Activated CD4-positive, alpha-beta T cell treated with anti-CD3 and anti-CD28 coated beads for 4 hours (primary cell): ENCODE measurements at regions not wholly inside any gene's neighbourhood (a gene's known extent, or its start where the extent isn't known, plus 50 kb on each side); places are given as distances from the start of the nearest gene placed in this dataset.
"Not testable (repeated sequence)": the region's sequence is repeated elsewhere in the genome, so short reads cannot be mapped to it uniquely, and the experiment has no call there.

Experiments used
- DNase-seq, 2 donors: peaks; one replicate each; pipeline ENCODE4 v3.0.0-alpha.2; 2020

DNA sequence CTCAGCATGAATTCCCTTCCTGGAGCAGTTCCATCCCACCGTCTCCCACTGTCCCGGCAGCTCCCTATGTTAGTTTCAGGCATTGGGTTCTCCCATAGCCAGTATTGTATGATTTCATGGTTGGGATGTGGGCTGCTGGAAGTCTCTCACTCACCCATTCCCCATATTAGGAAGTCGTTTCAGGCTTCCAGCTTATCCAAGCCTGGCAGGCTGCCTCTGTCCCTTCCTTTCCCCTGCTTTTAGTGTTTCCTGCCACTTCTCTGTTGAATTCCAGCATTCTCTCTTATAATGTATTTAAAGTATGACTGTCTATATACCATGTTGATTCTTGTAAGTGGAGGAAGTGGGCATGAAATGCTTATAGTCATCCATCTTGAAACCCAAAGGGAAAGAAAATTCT is 309.7 kb upstream of the RBMS3 start:
- no peak for DNase-seq

DNA sequence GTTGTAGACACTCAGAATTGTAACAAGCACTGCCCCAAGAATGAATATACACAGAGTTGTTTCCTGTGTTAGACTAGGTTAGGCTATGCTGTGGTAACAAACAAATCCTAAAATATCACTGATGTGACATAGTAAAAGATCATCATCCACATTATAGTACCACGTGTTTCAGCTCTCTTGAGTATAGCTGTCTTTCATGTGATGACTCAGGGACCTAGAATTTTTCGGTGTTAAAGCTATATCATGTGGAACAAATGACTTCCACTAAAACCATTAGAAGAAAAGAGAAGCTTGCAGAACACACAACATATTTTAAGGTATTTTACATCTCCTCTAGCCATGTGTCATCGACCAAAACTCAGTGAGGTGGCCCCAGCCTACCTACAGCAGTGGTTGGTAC is 307.9 kb upstream of the RBMS3 start:
- DNase-seq, result no peak

DNA sequence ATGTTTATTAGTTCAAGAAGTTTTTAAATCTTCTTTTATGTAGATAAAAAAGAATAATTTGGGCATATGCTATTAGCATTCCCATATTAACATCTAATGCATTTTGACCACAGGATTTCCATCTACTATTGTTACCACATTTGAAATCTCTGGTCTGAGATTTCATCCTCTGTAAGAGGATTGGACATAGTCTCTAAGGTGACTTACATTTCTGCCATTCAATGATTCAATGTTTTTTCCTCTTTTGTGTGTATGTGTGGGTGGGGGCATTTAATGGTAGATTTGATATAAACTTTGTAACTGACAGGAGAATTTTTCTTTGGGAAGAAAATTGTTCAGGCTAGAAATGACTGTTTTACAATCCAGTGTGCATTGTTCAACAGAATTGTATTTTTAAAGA is 307.3 kb upstream of the RBMS3 start:
- DNase-seq, result no peak

DNA sequence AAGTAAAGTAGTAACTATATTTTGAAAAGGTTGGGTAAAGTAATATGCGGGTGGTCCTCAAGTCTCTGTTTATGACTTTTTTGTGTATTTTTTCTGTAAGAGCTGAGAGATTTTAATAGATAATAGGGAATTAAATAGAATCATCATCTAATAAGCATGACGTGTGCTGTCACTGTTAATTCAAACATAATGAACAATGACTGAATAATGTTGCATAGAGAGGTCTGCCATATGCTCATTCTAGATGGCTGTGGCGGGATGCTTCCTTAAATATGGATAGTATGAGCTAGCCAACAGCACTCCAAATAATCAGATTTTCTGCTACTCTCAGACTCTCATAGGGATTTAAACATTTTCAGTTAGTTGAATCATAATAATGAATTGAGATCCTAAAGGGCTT is 302.8 kb upstream of the RBMS3 start:
- no peak for DNase-seq

DNA sequence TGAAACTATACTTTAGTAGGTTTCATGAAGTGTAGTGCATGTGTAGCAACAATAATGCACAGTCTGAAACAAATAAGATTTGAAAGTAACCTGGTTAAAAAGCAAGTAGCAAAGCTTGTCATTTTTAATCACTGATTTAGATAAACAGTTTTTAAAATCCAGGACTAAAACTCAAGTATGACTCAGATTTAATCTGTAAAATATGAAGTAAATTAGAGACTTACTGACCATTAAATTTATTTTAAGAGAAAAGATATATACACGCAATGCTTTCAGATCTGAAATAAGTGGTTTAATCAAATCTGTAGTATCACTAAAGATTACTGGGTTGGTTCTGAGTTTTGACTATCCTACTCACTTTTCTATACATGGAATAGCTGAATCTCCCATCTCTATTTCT is 300.7 kb upstream of the RBMS3 start:
- DNase-seq, result no peak

DNA sequence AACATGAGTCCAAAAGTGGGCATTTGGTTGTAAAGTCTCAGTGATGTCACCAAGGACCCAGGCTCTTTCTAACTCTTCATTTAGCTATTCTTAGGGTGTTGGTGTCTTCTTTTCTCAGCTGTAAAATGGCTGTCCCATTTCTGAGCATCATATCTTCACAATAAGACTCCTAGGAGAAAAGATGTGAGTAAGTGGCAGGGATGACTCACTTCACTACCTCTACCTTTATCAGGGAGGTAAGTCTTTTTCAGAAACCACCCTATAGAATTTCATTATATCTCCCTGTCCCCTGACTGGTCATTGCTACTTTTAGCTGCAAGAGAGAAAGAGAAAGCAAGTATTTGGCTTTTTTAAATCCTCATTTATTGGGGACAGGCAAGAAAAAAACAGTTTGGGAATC is 300.2 kb upstream of the RBMS3 start:
- no peak for DNase-seq

DNA sequence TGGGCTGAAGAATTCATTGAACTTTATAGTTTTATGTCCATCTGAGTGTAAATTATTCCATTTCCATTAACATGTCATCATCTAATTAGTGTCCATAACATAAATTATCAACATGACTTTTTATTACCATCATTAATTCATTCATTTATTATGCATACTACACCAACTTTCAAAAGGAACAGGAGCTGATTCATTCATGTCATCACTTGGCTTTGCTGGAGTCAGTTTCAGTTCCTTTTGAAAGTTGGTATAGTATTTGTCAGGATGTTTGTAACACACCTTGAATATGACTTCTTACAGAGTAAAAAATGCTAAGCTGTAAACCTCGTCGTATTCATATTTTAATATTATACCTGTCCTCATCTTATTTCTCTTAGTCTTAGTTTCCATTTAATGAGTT is 298.0 kb upstream of the RBMS3 start:
- no peak for DNase-seq

DNA sequence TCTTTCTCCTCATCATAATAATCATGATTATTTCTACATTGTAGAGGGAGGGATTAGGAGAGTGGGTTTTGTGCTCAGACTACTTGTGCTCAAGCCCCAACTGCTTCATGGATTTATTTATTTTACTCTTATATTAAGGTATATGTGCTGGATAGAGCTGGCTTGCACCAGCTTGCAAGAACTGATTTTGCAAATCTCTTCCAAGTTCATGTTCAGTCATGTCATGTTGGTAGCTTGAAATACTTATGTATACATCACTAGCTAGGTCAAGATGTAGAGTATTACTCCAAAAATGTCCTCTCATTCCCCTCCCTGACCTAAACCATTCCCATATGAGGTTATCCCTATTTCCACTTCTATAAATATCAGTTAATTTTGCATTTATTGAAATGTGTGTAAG is 293.9 kb upstream of the RBMS3 start:
- DNase-seq, result no peak

DNA sequence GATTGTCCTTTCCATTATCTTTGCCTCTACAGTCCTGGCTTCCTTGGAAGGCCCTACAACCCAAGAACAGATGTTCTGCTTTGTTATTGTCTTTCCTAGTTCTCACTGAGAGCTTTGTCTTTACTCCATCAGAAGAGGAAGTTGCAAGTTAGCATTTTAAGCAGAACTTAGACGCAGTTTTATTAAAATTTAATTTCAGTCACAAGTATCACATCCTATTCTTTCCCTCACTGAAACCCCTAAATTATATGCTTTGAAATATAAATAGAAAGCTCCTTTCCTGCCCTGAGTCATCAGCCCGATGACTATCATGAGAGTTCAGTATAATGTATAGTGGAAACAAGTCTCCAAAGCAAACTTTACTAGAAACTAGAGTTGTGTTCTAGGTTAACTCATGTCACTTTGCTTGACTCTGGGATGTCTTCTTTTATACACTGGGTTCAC is 291.2 kb upstream of the RBMS3 start:
- no peak for DNase-seq

DNA sequence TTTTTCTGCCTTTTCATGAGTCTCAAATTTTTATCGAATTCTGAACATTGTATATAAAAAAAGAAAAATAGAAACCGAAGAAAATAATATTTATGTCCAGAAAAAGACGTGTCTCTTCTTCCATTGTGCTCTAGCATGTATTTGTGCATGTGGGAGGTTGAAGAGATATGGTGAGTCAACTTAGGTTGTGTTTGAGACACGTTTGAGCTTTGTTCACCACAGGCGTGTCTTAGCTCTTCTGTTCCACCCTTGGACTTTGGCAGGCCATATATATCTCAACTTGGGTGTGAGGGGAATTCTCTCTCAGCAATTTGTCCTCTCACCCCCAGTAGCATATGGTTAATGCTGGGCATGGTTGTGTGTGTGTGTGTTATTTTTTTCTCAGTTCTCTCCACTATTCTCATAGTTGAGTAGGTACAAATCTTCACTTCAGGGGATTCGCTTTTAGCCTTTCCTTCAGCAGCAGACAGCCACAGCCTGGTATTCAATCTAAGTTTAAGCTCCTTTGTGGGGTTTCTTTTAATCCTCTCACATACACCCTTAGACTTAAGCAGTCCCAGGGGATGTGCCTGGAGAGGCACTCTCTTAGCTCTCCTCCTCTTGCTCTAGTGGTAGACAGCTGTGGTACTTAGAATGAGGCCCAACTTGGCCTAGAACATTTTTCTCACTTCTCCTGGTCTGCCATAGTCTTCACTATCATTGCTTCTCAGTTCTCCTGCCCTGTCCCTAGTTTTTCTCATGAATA is 286.5 kb upstream of the RBMS3 start:
- DNase-seq, result no peak

DNA sequence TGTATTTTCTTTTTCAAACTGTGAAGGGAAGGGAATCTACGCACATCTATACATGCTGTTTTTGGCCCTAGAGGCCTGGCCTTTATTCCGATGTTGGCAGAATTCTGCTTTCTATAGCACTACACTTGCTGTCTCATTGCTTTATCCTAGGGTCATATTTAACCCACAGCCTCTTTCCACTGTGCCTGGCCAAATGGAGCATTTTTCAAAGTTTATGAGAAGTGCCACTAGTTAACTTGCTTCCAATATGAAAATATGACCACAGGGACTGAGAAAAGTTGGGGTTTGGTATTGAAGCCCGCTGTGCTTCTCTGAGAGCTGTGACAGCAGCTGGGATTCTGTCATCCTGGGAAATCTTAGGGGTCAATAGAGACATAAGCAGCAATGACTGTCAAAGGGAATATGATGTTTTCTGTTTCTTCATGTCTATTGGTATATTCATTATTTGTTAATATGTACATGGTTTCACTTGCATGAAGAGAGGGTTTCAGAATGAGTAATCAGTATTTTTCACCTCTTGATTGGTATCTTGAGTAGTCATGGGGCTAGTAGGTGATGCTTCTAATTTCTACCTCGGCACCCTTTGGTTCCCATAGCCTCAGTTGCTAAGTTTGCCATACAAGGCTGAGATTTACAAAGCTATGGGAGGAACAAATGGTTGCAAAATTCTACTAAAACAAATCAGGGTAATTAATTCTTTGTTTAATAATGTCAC is 275.8 kb upstream of the RBMS3 start:
- no peak for DNase-seq

DNA sequence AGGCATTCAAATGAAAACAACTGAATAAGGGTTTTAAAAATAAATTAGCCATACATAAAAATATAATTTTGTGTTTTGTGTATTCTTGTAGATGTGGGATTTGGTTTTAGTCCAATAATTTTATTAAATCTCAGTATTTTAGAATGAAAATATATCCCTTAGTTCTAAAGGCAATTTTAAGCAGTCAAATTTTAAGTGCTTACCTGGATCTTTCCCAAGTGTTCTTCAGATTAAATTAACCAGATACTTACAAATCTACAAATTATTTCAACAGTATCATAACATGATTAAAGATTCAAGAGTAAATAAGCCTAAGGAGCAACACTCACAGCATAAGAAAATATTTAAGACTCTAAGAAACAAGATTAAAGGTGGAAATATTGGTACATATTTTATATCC is 275.0 kb upstream of the RBMS3 start:
- DNase-seq, result no peak

DNA sequence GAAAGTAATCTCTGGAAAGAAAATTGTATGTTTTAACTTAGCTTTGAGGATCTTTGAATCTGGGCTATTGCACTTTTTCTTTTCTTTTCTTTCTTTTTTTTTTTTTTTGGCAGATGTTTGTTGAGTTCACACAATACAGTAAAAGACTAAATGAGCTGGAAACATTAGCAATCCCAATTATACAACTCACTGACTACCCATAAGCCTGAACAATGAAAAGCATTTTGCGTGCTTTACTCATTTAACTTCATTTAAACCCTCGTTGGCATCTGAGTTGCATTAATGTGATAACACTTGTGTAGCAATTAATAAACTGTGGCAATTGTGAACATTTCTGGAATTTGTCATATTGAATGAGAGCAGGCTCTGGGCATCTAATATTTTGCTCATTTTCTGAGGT is 269.4 kb upstream of the RBMS3 start:
- no peak for DNase-seq

DNA sequence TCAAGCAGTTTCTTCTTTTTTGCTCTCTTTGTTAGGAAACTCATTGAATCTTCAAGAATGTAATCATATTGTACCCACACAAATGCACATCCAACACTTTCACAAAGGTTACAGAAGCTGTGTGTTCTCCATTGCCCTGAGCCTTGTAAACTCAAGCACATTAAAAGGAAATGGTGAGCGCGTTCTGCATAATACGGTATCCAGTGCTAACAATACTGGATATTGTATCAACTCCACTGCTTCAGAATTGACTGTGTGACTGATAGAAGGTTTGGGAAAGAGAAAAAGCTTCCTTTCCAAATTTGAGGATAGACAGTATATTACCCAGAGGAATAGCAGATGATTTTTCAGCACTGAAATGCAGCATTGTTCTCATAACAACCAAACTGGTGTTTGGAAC is 268.9 kb upstream of the RBMS3 start:
- no peak for DNase-seq

DNA sequence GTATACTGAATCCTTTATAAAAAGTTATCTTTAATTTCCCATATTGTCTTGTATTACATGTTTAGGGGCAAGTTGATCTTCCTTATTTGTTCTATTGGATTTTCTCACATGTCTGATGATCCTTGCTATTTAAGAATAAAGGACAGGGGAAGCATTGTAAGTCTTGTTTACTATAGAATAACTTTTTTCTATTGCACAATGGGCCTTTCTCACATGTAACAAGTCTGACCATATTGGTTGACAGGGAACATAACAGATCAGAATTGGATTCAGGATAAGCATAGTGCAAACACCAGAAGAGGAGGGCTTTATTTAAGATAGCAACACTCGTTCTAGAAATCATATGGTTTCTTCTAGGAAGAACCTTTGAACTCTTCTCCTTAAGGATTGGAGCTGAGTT is 257.9 kb upstream of the RBMS3 start:
- DNase-seq, result no peak

DNA sequence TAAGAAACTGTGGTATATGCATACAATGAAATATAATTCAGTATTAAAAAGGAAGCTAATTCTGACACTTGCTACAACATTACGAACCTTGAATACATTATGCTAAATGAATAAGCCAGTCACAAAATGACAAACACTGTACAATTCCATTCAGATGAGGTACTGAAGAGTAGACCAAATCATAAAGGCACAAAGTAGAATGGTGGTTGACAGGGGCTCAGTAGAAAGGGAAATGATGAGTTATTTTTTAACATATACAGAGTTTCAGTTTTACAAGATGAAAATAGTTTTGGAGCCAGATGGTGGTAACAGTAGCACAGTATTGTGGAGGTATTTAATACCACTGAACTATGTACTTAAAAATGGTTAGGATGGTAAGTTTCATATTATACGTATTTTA is 254.6 kb upstream of the RBMS3 start:
- no peak for DNase-seq

DNA sequence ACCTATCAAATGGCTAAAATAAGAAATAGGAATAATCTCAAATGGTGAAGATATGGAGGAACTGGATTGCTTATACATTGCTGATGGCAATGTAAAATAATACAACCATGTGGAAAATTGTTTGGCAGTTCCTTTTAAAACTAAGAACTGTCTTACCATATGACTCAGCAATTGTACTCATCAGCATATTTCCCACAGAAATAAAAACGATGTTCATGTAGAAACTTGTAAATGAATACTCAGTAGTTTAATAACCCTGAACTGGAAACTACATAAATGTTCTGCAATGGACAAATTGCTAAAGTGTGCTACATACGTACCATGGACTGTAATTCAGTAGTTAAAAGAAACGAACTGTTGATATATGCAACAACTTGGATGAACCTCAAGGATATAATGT is 253.9 kb upstream of the RBMS3 start:
- no peak for DNase-seq

DNA sequence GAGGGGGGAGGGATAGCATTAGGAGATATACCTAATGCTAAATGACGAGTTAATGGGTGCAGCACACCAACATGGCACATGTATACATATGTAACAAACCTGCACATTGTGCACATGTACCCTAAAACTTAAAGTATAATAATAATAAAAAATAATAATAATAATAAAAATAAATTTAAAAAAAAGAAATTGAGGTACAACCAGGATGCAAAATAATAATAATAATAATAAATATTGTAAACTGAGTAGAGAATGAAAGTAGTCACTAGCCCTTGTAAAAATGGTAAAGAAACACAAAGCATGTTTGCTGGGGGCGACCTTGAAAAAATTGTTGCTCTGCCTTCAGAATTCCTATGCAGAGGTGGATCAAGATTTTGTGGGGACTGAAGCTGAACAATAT is 249.7 kb upstream of the RBMS3 start:
- not testable (repeated sequence) for DNase-seq

DNA sequence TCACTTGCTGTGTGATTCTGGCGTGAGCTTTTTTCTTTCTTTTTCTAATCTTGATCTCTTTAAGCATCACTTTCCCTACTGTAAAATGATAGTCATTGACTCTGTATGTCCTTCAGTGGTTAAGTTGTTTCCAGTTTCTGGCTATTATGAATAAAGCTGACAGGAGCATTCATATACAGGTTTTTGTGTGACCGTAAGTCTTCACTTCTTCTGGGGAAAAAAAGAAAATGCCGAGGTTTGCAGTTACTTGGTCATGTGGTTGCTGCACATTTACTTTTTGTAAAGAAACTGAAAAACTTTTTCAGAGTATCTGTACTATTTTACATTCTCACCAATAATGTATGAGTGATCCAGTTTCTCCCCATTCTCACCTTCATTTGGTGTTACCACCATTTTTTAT is 247.4 kb upstream of the RBMS3 start:
- DNase-seq, result no peak

DNA sequence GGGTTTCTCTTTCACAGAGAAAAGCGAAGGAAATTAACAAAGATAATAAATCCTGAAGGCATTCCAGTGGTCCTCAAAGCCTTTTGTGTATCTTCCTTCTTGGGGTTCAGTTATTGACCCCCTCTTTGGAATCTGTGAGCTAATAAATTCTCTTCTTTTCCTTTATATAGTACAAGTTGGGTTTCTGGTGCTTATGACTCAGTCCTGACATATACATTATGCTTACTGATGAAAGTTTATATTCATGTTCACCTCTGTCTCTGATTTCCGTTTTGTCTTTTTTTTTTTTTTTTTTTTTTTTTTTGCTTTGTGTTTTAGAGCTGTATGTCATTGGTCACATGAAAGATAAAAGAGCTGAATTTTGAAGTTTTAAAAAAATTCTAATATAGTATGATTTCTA is 230.7 kb upstream of the RBMS3 start:
- DNase-seq, result no peak

DNA sequence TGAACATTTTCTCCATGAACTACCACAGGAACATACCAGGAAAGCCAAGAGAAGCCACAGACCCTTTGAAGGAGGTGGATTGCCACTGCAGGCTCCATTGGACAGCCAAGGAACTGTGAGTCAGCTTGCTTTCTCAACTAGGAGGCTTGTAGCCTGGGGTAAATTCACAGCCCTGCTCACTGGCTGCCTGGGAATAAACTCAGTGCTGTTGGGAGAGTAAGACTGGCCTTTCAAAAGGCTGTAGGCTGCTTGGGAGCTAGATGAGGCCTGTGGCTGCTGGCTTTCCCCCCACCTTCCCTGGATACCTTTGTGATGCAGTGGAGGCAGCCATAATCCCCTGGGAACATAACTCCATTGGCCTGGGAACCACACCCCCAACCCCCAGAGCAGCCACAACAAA is 223.5 kb upstream of the RBMS3 start:
- no peak for DNase-seq

DNA sequence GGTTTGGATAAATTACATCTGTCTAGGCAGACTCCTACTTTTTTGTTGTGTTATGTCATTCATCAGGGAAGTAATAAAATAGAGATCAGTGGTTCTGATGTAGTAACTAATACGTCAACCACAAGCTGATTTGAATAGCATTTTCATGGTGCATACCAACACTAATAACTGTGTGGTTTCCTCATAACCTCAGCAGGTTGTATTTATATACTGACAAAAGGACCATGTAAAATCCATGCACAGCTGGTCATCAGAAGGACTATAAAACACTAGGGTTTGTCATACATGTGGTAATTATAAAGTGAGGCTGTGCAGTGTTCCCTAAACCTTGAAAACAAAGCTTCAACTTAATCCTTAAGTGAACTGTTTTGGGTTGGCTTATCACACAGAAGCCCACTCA is 216.8 kb upstream of the RBMS3 start:
- DNase-seq, result no peak

DNA sequence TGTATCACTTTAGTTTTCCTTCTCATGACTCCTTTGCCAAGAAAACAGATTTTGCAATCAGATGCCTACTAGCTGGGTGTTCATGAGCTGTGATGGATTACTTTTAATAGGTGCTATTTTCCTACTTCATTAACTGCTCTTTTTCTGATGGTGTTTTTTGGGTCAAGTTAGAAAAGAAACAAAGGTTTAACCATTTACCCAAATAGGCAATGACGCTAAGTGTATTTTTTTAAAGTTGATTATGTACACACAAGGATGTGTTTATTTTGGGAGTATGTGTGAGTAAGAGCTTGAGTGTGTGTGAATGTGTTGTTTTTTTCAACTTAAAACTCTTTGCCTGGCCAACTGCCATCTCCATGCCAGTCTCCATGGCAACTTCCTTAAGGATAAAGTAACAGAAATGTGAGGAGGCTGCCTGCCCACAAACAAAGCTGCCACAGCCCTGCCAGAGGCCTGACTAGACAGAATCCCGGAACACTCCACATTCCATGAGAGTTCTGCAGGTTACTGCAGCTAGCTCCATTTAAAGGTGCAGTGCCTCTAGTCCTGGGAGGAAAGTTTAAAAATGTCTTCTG is 215.6 kb upstream of the RBMS3 start:
- no peak for DNase-seq

DNA sequence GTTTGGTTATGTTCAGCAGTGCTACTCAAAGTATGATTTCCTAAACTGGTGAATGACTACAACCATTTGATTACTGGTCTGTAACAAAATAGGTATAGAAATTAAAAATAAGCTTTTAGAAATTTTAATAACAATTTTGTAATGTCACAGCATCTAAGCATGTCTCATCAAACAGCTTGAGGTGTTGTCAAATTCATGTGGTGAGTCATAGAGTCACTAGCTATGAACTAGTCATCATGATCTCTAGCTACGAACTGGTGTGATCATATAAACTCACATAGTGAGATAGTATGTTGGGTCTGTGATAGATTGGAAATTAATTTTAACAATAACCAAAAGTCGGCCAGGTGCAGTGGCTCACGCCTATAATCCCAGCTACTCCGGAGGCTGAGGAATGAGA is 213.9 kb upstream of the RBMS3 start:
- no peak for DNase-seq
